ENCODE measurements at regions not wholly inside any gene's neighbourhood (a gene's known extent, or its start where the extent isn't known, plus 50 kb on each side); places are given as distances from the start of the nearest gene placed in this dataset.

DNA sequence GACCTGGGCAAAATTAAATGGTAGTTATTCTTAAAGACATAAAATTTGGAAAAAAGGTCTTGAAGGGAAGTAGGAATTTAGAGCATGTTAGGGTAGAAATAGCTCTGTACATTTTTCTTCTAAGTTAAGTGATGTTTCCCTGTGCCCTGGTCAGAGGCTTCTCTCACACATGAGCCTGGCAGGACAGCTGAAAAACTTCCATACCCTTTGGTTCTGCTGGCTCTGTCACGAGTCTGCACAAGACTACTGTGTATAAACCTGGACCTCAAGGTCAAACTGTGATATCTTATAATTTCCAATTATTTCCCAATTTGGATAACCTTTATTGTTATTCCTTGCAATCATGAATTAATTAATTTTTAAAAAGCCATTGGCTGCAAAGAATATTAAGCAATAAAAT is 664.7 kb downstream of the BCL11A start:
- TF ChIP-seq, protein P1, sequence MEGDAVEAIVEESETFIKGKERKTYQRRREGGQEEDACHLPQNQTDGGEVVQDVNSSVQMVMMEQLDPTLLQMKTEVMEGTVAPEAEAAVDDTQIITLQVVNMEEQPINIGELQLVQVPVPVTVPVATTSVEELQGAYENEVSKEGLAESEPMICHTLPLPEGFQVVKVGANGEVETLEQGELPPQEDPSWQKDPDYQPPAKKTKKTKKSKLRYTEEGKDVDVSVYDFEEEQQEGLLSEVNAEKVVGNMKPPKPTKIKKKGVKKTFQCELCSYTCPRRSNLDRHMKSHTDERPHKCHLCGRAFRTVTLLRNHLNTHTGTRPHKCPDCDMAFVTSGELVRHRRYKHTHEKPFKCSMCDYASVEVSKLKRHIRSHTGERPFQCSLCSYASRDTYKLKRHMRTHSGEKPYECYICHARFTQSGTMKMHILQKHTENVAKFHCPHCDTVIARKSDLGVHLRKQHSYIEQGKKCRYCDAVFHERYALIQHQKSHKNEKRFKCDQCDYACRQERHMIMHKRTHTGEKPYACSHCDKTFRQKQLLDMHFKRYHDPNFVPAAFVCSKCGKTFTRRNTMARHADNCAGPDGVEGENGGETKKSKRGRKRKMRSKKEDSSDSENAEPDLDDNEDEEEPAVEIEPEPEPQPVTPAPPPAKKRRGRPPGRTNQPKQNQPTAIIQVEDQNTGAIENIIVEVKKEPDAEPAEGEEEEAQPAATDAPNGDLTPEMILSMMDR (IDR thresholded peaks at IDR 0.05), result no peak
- no peak for TF ChIP-seq POLR2A (IDR thresholded peaks at IDR 0.05)

Measured in Peyer's patch (tissue), 4 donors.